Ovary (tissue), 3 donors: ENCODE measurements at regions not wholly inside any gene's neighbourhood (a gene's known extent, or its start where the extent isn't known, plus 50 kb on each side); places are given as distances from the start of the nearest gene placed in this dataset.
"Not testable (repeated sequence)": the region's sequence is repeated elsewhere in the genome, so short reads cannot be mapped to it uniquely, and the experiment has no call there.

Experiments used
- EP300 ChIP-seq: sonication (generic); formaldehyde crosslinking; IDR thresholded peaks from one replicate; pipeline ENCODE4 v1.6.1; 2017; ENCODE audit warnings: antibody characterized with exemption
- TF ChIP-seq, protein P1 (sequence below), 3 donors: fragments of 450-650 bp in 2 of 3; fragments of 200-600 bp in 1 of 3; IDR thresholded peaks; one replicate each; pipeline versions ENCODE4 v1.5.1 to v1.8.0; 2016 to 2022; ENCODE audit warnings: antibody characterized with exemption in 3 of 3, mild to moderate bottlenecking in 1 of 3
- donor health status: DM: no; HTN: no; CAD: no.

DNA sequence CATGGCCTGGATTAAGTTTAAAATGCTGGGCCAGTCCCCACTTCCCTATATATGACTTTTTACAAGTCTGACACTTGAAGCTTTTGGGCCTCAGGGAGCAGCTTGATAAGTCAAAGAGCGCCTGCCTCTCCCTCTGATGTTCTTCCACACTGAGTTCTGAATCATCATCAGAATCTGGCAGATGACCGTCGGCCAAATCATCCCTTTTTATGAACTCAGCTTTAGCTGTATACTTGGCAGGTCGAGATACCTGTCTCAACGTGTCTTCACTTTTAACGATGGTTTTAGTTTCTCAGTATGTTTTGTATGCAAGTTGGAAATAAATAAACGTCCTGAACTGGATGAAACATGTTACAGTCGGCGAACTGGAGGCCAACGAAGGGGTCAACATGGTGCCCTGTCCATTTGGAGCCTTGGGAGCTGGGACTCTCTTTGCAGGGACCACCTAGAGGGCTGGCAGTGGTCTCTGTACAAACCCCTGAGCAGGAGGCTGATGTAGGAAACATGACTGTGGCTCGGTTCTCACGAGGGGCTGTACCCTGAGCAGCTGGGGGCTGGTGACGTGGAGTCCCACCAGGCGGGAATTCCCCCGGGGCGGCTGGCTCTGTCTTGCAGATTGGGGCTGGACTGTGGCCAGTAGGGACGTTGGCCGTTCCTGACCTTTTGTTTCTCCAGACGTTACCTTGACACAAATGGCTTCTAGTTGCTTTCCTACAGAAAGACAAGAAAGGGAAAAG is 192.2 kb upstream of the PRKX start:
- TF ChIP-seq, protein P1, sequence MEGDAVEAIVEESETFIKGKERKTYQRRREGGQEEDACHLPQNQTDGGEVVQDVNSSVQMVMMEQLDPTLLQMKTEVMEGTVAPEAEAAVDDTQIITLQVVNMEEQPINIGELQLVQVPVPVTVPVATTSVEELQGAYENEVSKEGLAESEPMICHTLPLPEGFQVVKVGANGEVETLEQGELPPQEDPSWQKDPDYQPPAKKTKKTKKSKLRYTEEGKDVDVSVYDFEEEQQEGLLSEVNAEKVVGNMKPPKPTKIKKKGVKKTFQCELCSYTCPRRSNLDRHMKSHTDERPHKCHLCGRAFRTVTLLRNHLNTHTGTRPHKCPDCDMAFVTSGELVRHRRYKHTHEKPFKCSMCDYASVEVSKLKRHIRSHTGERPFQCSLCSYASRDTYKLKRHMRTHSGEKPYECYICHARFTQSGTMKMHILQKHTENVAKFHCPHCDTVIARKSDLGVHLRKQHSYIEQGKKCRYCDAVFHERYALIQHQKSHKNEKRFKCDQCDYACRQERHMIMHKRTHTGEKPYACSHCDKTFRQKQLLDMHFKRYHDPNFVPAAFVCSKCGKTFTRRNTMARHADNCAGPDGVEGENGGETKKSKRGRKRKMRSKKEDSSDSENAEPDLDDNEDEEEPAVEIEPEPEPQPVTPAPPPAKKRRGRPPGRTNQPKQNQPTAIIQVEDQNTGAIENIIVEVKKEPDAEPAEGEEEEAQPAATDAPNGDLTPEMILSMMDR (IDR thresholded peaks at IDR 0.05) = not testable (repeated sequence)
- TF ChIP-seq EP300 = not testable (repeated sequence)
